H1 (cell line): ENCODE measurements at regions not wholly inside any gene's neighbourhood (a gene's known extent, or its start where the extent isn't known, plus 50 kb on each side); places are given as distances from the start of the nearest gene placed in this dataset.

ENCODE experiments used
- CTCF ChIA-PET: fragments of 300-600 bp; sonication (Branson Sonifier 250); formaldehyde crosslinking; loops from one replicate; lab custom pipeline; 2021; ENCODE audit not compliant: partially characterized antibody; lab: Charles Lee
- POLR2A ChIA-PET: fragments of 300-600 bp; sonication (Branson Sonifier 250); formaldehyde crosslinking; loops from one replicate; lab custom pipeline; 2021; ENCODE audit warnings: inconsistent platforms; ENCODE audit not compliant: partially characterized antibody; lab: Charles Lee
- DNase-seq, 2 experiments: peaks; one replicate each; pipeline versions ENCODE4 v3.0.0 to v3.0.0-alpha.2; 2010 to 2022; ENCODE audit warnings: low spot score in 2 of 2, low read depth in 1 of 2, mixed read lengths in 1 of 2
- FAIRE-seq: peaks from 2 replicates; lab custom pipeline; 2011; peaks lifted over from hg19 to GRCh38; lab: Jason Lieb, UNC
- H2AFZ ChIP-seq: 2 replicates; pipeline ENCODE4 v1.8.1; 2012; ENCODE audit warnings: low read length, inconsistent platforms
- H2AK5ac ChIP-seq: 2 replicates; pipeline ENCODE4 v1.6.1; 2013; ENCODE audit warnings: low read depth, low read length
- H2BK120ac ChIP-seq: replicated peaks from 2 replicates; pipeline ENCODE3; 2013; ENCODE audit warnings: low read depth, low read length, inconsistent platforms
- H2BK12ac ChIP-seq: 2 replicates; pipeline ENCODE4 v1.6.1; 2013; ENCODE audit warnings: low read depth, low read length
- H2BK15ac ChIP-seq: 2 replicates; pipeline ENCODE4 v1.6.1; 2013; ENCODE audit warnings: low read length
- H2BK20ac ChIP-seq: 2 replicates; pipeline ENCODE4 v1.6.1; 2013; ENCODE audit warnings: low read length
- H2BK5ac ChIP-seq: 2 replicates; pipeline ENCODE4 v1.6.1; 2013; ENCODE audit warnings: low read depth, low read length
- H3K14ac ChIP-seq: 2 replicates; pipeline ENCODE4 v1.6.1; 2013; ENCODE audit warnings: inconsistent platforms; ENCODE audit not compliant: insufficient read length
- H3K18ac ChIP-seq: 2 replicates; pipeline ENCODE4 v1.6.1; 2013; ENCODE audit warnings: low read length; ENCODE audit errors: extremely low read depth
- H3K23ac ChIP-seq: 2 replicates; pipeline ENCODE4 v1.6.1; 2013; ENCODE audit warnings: inconsistent platforms; ENCODE audit not compliant: insufficient read length
- H3K23me2 ChIP-seq: 2 replicates; pipeline ENCODE4 v1.6.1; 2013; ENCODE audit warnings: low read depth, low read length
- H3K27ac ChIP-seq: 2 replicates; pipeline ENCODE4 v1.6.1; 2011; ENCODE audit warnings: low read depth, low read length, inconsistent platforms
- H3K27me3 ChIP-seq, 4 experiments: replicated peaks in 1 of 4; 1 replicate in 1 of 4; 2 replicates in 3 of 4; pipeline versions ENCODE4 v1.6.1 to v1.8.1; 2011 to 2013; ENCODE audit warnings: low read length in 3 of 4, mild to moderate bottlenecking in 3 of 4, inconsistent platforms in 2 of 4, mixed read lengths in 2 of 4, moderate library complexity in 1 of 4; ENCODE audit not compliant: control insufficient read depth in 3 of 4, insufficient read depth in 3 of 4; ENCODE audit errors: extremely low read depth in 1 of 4
- H3K36me3 ChIP-seq, 4 experiments: 2 replicates each; pipeline versions ENCODE4 v1.6.1 to v1.8.1; 2011 to 2013; ENCODE audit warnings: mild to moderate bottlenecking in 4 of 4, low read length in 3 of 4, moderate library complexity in 2 of 4, control low read depth in 1 of 4, inconsistent platforms in 1 of 4; ENCODE audit not compliant: insufficient read depth in 4 of 4, control insufficient read depth in 2 of 4
- H3K4ac ChIP-seq: replicated peaks from 2 replicates; pipeline ENCODE3; 2013; ENCODE audit warnings: low read length, low read depth, mixed read lengths, inconsistent platforms; ENCODE audit not compliant: insufficient read length
- H3K4me1 ChIP-seq, 4 experiments: replicated peaks in 1 of 4; 1 replicate in 1 of 4; 2 replicates in 3 of 4; pipeline versions ENCODE4 v1.6.1 to v1.8.1; 2011 to 2013; ENCODE audit warnings: low read length in 3 of 4, inconsistent platforms in 2 of 4, mixed read lengths in 1 of 4; ENCODE audit not compliant: insufficient read depth in 4 of 4, control insufficient read depth in 3 of 4
- H3K4me2 ChIP-seq, 2 experiments: 2 replicates each; pipeline versions ENCODE4 v1.6.1 to v1.8.1; 2011 to 2013; ENCODE audit warnings: low read depth in 2 of 2, low read length in 2 of 2, control low read depth in 1 of 2, inconsistent platforms in 1 of 2, mild to moderate bottlenecking in 1 of 2; ENCODE audit not compliant: insufficient read depth in 1 of 2
- H3K4me3 ChIP-seq, 4 experiments: fragments of 200-600, 300-600 bp in 1 of 4; sonication (generic), shearing (Covaris generic), sonication (Bioruptor Twin) in 1 of 4; 2 replicates each; pipeline versions ENCODE4 v1.5.1 to v1.8.1; 2011 to 2016; ENCODE audit warnings: low read length in 4 of 4, low read depth in 3 of 4, control low read depth in 2 of 4, inconsistent platforms in 2 of 4, mild to moderate bottlenecking in 2 of 4, mixed read lengths in 1 of 4, moderate library complexity in 1 of 4; ENCODE audit not compliant: insufficient read depth in 2 of 4; ENCODE audit errors: extremely low read depth in 1 of 4
- H3K56ac ChIP-seq: replicated peaks from 2 replicates; pipeline ENCODE3; 2013; ENCODE audit warnings: low read depth, mild to moderate bottlenecking, mixed read lengths, low read length, inconsistent platforms; ENCODE audit not compliant: insufficient read length
- H3K79me1 ChIP-seq: 2 replicates; pipeline ENCODE4 v1.6.1; 2013; ENCODE audit warnings: low read depth, low read length, control low read depth
- H3K79me2 ChIP-seq, 2 experiments: 2 replicates each; pipeline versions ENCODE4 v1.6.1 to v1.8.1; 2012 to 2013; ENCODE audit warnings: low read length in 2 of 2, mild to moderate bottlenecking in 2 of 2, inconsistent platforms in 1 of 2; ENCODE audit not compliant: insufficient read depth in 2 of 2, control insufficient read depth in 1 of 2
- H3K9ac ChIP-seq, 4 experiments: replicated peaks in 1 of 4; 1 replicate in 1 of 4; 2 replicates in 3 of 4; pipeline versions ENCODE4 v1.6.1 to v1.8.1; 2011 to 2013; ENCODE audit warnings: low read depth in 3 of 4, low read length in 3 of 4, control low read depth in 2 of 4, mild to moderate bottlenecking in 2 of 4, moderate library complexity in 2 of 4, inconsistent platforms in 1 of 4; ENCODE audit errors: extremely low read depth in 1 of 4
- H3K9me3 ChIP-seq, 2 experiments: 2 replicates each; pipeline versions ENCODE4 v1.6.1 to v1.8.1; 2012 to 2013; ENCODE audit warnings: mild to moderate bottlenecking in 2 of 2, moderate library complexity in 2 of 2, control low read depth in 1 of 2, inconsistent platforms in 1 of 2, low read depth in 1 of 2, low read length in 1 of 2, mixed read lengths in 1 of 2; ENCODE audit not compliant: insufficient read depth in 2 of 2
- H4K20me1 ChIP-seq, 2 experiments: replicated peaks in 1 of 2; 2 replicates each; pipeline versions ENCODE3 to v1.8.1; 2011 to 2013; ENCODE audit warnings: inconsistent platforms in 2 of 2, low read length in 2 of 2, mild to moderate bottlenecking in 1 of 2; ENCODE audit not compliant: insufficient read depth in 2 of 2, control insufficient read depth in 1 of 2
- H4K5ac ChIP-seq: 2 replicates; pipeline ENCODE4 v1.6.1; 2013; ENCODE audit warnings: low read length, low read depth, mixed read lengths, inconsistent platforms; ENCODE audit not compliant: insufficient read length
- H4K8ac ChIP-seq: 2 replicates; pipeline ENCODE4 v1.8.0; 2013; ENCODE audit warnings: mild to moderate bottlenecking, moderate library complexity, low read length, inconsistent platforms; ENCODE audit not compliant: insufficient read depth; ENCODE audit errors: extremely low read depth
- H4K91ac ChIP-seq: replicated peaks from 2 replicates; pipeline ENCODE3; 2013; ENCODE audit warnings: low read length, mixed read lengths, inconsistent platforms; ENCODE audit not compliant: insufficient read length
- BRCA1 ChIP-seq: IDR thresholded peaks from 2 replicates; pipeline ENCODE4 v1.6.1; 2012; ENCODE audit warnings: low read depth, low read length, improper control_type of control experiment
- CHD2 ChIP-seq: IDR thresholded peaks from 2 replicates; pipeline ENCODE4 v1.6.1; 2012; ENCODE audit warnings: low read length, improper control_type of control experiment
- CREB1 ChIP-seq: IDR thresholded peaks from 2 replicates; pipeline ENCODE4 v1.6.1; 2012; ENCODE audit warnings: inconsistent platforms
- EP300 ChIP-seq, 2 experiments: IDR thresholded peaks; 1 replicate in 1 of 2; 2 replicates in 1 of 2; pipeline ENCODE4 v1.6.1; 2011 to 2012; ENCODE audit warnings: low read depth in 2 of 2, low read length in 2 of 2, mild to moderate bottlenecking in 2 of 2, borderline replicate concordance in 1 of 2, inconsistent platforms in 1 of 2, moderate library complexity in 1 of 2
- FOSL1 ChIP-seq: IDR thresholded peaks from 2 replicates; pipeline ENCODE4 v1.6.1; 2011; ENCODE audit warnings: mild to moderate bottlenecking, low read depth, low read length, moderate library complexity; ENCODE audit not compliant: insufficient read depth
- MAFK ChIP-seq: IDR thresholded peaks from 2 replicates; pipeline ENCODE4 v1.6.1; 2012; ENCODE audit warnings: low read depth, mild to moderate bottlenecking, improper control_type of control experiment, low read length
- POLR2AphosphoS5 ChIP-seq: IDR thresholded peaks from 2 replicates; pipeline ENCODE4 v1.6.1; 2011; ENCODE audit warnings: low read depth, low read length
- RFX5 ChIP-seq: IDR thresholded peaks from 2 replicates; pipeline ENCODE4 v1.6.1; 2011; ENCODE audit warnings: low read depth, low read length, improper control_type of control experiment, borderline replicate concordance
- RXRA ChIP-seq: IDR thresholded peaks from 2 replicates; pipeline ENCODE4 v1.6.1; 2011; ENCODE audit warnings: low read depth, mild to moderate bottlenecking, low read length, moderate library complexity; ENCODE audit not compliant: insufficient read depth
- SP1 ChIP-seq: IDR thresholded peaks from 2 replicates; pipeline ENCODE4 v1.6.1; 2011; ENCODE audit warnings: low read depth, low read length
- WGBS, 2 experiments: shearing (Covaris generic) in 1 of 2; methylation state at CpG; one replicate each; pipeline versions ENCODE4 v1.1.6 to v1.1.7; 2013 to 2015; ENCODE audit warnings: low lambda C conversion rate in 2 of 2, mixed read lengths in 2 of 2, inconsistent platforms in 1 of 2, low coverage in 1 of 2, missing lambda C conversion rate in 1 of 2; ENCODE audit not compliant: insufficient replicate concordance in 2 of 2, insufficient coverage in 1 of 2, insufficient read length in 1 of 2; ENCODE audit errors: extremely low coverage in 1 of 2, missing lambda C conversion rate in 1 of 2; 5-methylcytosine and 5-hydroxymethylcytosine counted together
- TF ChIP-seq, protein P1 (sequence below): IDR thresholded peaks from 2 replicates; pipeline ENCODE4 v1.6.1; 2012; ENCODE audit warnings: inconsistent platforms

GRCh38 chr1:30405081-30405480 lies 318.3 kb downstream of the MATN1 start:
- H2BK12ac ChIP-seq: no peak overlapping the region
- POLR2A ChIA-PET: no interaction called here
- CTCF ChIA-PET: interaction anchor here (2.4 kb wide), 1 partner anchor 24 kb away, joined by 10 read pairs; no protein-coding TSS in a partner anchor
- no peak overlapping the region for H3K4me2 ChIP-seq
- H3K4me3 ChIP-seq: no peak overlapping the region
- WGBS, 2 experiments: 70% methylated on average over 4 of the region's 4 CpGs; no CpG with 5 or more reads in 1 of the 2 experiments
- H4K5ac ChIP-seq: no peak overlapping the region
- H4K8ac ChIP-seq: no peak overlapping the region
- H3K9me3 ChIP-seq: no peaks in the 10 kb centered on the region
- no peaks in the 10 kb centered on the region for H3K79me1 ChIP-seq
- H4K91ac ChIP-seq: no peak overlapping the region
- no peaks in the 10 kb centered on the region for H3K27me3 ChIP-seq
- H2BK15ac ChIP-seq: no peak overlapping the region
- H3K9ac ChIP-seq: no peak overlapping the region
- no peaks in the 10 kb centered on the region for H3K36me3 ChIP-seq
- H3K18ac ChIP-seq: no peak overlapping the region
- DNase-seq (no peak), FAIRE-seq (no peak)
- no peak overlapping the region for H3K4ac ChIP-seq
- H3K23me2 ChIP-seq: no peaks in the 10 kb centered on the region
- TF ChIP-seq CHD2 (no peak), MAFK (no peak), BRCA1 (no peak), CREB1 (no peak), SP1 (no peak), RFX5 (no peak), EP300 (IDR thresholded peaks at IDR 0.05; ENCODE audit: borderline replicate concordance in 1 of 2, low read depth in 2 of 2, low read length in 2 of 2) (no peak), RXRA (no peak), POLR2AphosphoS5 (no peak), FOSL1 (no peak)
- TF ChIP-seq, protein P1, sequence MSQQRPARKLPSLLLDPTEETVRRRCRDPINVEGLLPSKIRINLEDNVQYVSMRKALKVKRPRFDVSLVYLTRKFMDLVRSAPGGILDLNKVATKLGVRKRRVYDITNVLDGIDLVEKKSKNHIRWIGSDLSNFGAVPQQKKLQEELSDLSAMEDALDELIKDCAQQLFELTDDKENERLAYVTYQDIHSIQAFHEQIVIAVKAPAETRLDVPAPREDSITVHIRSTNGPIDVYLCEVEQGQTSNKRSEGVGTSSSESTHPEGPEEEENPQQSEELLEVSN: no peak
- no peak overlapping the region for H2BK5ac ChIP-seq
- no peaks in the 10 kb centered on the region for H4K20me1 ChIP-seq
- 0 out of 7 replicates have a peak, but pooled peaks cover 0 to 2% (median 0%) of the 10 kb centered on the region in 4 experiments for H3K4me1 ChIP-seq
- no peaks in the 10 kb centered on the region for H3K79me2 ChIP-seq
- no peak overlapping the region for H3K27ac ChIP-seq
- no peak overlapping the region for H2AFZ ChIP-seq
- H2AK5ac ChIP-seq: no peak overlapping the region
- no peak overlapping the region for H2BK120ac ChIP-seq
- H2BK20ac ChIP-seq: no peak overlapping the region
- no peak overlapping the region for H3K23ac ChIP-seq
- H3K56ac ChIP-seq: no peak overlapping the region
- H3K14ac ChIP-seq: no peak overlapping the region
